RPMI7951 (cell line): ENCODE measurements at regions not wholly inside any gene's neighbourhood (a gene's known extent, or its start where the extent isn't known, plus 50 kb on each side); places are given as distances from the start of the nearest gene placed in this dataset.
A peak's percentile ranks its signal among the peaks of the same experiment; 100 is the strongest.
"Not testable (repeated sequence)": the region's sequence is repeated elsewhere in the genome, so short reads cannot be mapped to it uniquely, and the experiment has no call there.

Experiments
- DNase-seq: peaks from one replicate; pipeline ENCODE4 v3.0.0-alpha.2; 2012; ENCODE audit warnings: low read depth

GRCh38 chr1:218931324-218931723, 242.4 kb upstream of the LYPLAL1 start:
- DNase-seq, result no peak

- DNase-seq, result peak; percentile 36
Observed at GRCh38 chr1:218933513-218933912, 240.2 kb upstream of the LYPLAL1 start.

GRCh38 chr1:218935408-218935807, 238.3 kb upstream of the LYPLAL1 start:
- not testable (repeated sequence) for DNase-seq

GRCh38 chr1:218938259-218938658, 235.4 kb upstream of the LYPLAL1 start:
- DNase-seq, result no peak

GRCh38 chr1:218939095-218939494, 234.6 kb upstream of the LYPLAL1 start:
- DNase-seq, result no peak

- DNase-seq, result peak; percentile 31
Observed at GRCh38 chr1:218942431-218942830, 231.2 kb upstream of the LYPLAL1 start.

- DNase-seq, result no peak
Observed at GRCh38 chr1:218943371-218943770, 230.3 kb upstream of the LYPLAL1 start.

GRCh38 chr1:218945050-218945449, 228.6 kb upstream of the LYPLAL1 start:
- peak; percentile 23 for DNase-seq

GRCh38 chr1:218946147-218946546, 227.5 kb upstream of the LYPLAL1 start:
- DNase-seq, result no peak

- DNase-seq, result no peak
Observed at GRCh38 chr1:218948446-218948845, 225.2 kb upstream of the LYPLAL1 start.

GRCh38 chr1:218953386-218953785, 220.3 kb upstream of the LYPLAL1 start:
- DNase-seq, result no peak

- DNase-seq, result no peak
Observed at GRCh38 chr1:218957971-218958370, 215.7 kb upstream of the LYPLAL1 start.

GRCh38 chr1:218959784-218960183, 213.9 kb upstream of the LYPLAL1 start:
- no peak for DNase-seq

GRCh38 chr1:218964471-218965185, 209.1 kb upstream of the LYPLAL1 start:
- no peak for DNase-seq

- DNase-seq, result no peak
Observed at GRCh38 chr1:218965821-218966220, 207.9 kb upstream of the LYPLAL1 start.

GRCh38 chr1:218967254-218967653, 206.4 kb upstream of the LYPLAL1 start:
- DNase-seq, result no peak

- DNase-seq, result peak; percentile 58
Observed at GRCh38 chr1:218967836-218968235, 205.8 kb upstream of the LYPLAL1 start.

- no peak for DNase-seq
Observed at GRCh38 chr1:218969006-218969405, 204.7 kb upstream of the LYPLAL1 start.

- DNase-seq, result no peak
Observed at GRCh38 chr1:218970397-218970990, 203.2 kb upstream of the LYPLAL1 start.

GRCh38 chr1:218971156-218971555, 202.5 kb upstream of the LYPLAL1 start:
- DNase-seq, result no peak

- DNase-seq, result no peak
Observed at GRCh38 chr1:218980881-218981280, 192.8 kb upstream of the LYPLAL1 start.

GRCh38 chr1:218982482-218982881, 191.2 kb upstream of the LYPLAL1 start:
- no peak for DNase-seq

GRCh38 chr1:218983433-218983832, 190.2 kb upstream of the LYPLAL1 start:
- no peak for DNase-seq

GRCh38 chr1:218983848-218984247, 189.8 kb upstream of the LYPLAL1 start:
- DNase-seq, result peak; percentile 9
